ENCODE measurements at regions not wholly inside any gene's neighbourhood (a gene's known extent, or its start where the extent isn't known, plus 50 kb on each side); places are given as distances from the start of the nearest gene placed in this dataset.

- Mint-ChIP-seq H3K27me3 (peaks cover 0 to 4% (median 0%) of the 10 kb centered on the region in 5 donors), H3K4me3 (no peak overlapping the region), H3K36me3 (peaks cover 0 to 12% (median 4%) of the 10 kb centered on the region in 3 donors), H3K27ac (peak overlapping the region in 1 of 10 donors; percentile 17), H3K4me1 (peaks cover 0 to 3% (median 0%) of the 10 kb centered on the region in 4 donors), H3K9me3 (peaks cover 0 to 26% (median 13%) of the 10 kb centered on the region in 9 donors)
- POLR2A ChIA-PET, result no interaction called here
- DNase-seq (no peak), ATAC-seq (no peak)
Observed at GRCh38 chr20:24894488-24894887, 54.6 kb upstream of the CST7 start.

DNA sequence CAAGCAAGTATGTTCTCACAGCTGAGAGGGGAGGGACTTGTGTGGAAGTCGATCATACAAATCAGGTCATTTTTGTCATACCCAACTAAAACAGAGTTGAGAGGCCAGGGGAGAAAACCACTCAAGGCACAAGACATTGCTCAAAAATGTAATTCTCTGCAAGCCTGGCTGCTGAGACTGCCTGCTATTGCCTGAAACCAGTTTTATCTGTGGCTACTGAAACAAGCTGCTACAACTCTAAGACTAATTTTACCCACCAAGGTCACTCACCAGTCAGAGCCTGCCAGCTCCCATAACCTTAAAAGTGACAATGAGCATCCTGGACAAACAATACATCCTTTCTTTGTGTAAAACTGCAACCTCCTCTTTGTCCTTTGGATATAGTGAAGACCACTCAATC lies 54.1 kb upstream of the CST7 start:
- peaks cover 0 to 17% (median 8%) of the 10 kb centered on the region in 3 donors for H3K36me3 Mint-ChIP-seq
- H3K4me3 Mint-ChIP-seq, result no peak overlapping the region
- POLR2A ChIA-PET, result no interaction called here
- H3K27me3 Mint-ChIP-seq, result peaks cover 0 to 4% (median 1%) of the 10 kb centered on the region in 5 donors
- DNase-seq (no peak), ATAC-seq (no peak)
- peaks cover 0 to 3% (median 0%) of the 10 kb centered on the region in 4 donors for H3K4me1 Mint-ChIP-seq
- peaks cover 0 to 30% (median 17%) of the 10 kb centered on the region in 9 donors for H3K9me3 Mint-ChIP-seq
- peak overlapping the region in 1 of 10 donors; percentile 17 for H3K27ac Mint-ChIP-seq

DNA sequence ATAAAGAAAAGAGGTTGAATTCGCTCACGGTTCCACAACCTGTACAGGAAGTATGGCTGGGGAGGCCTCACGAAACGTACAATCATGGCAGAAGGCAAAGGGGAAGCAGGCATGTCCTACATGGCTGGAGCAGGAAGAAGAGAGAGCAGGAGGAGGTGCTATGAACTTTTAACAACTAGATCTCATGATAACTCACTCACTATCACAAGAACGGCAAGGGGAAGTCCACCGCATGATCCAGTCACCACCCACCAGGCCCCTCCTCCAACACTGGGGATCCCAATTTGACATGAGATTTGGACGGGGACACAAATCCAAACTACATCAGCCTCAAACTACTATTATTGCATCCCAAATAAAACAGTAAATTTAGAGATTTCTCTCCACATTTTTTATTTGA lies 53.6 kb upstream of the CST7 start:
- ATAC-seq, result no peak
- Mint-ChIP-seq H3K27ac (no peak overlapping the region), H3K4me3 (no peak overlapping the region), H3K4me1 (peaks cover 0 to 3% (median 0%) of the 10 kb centered on the region in 4 donors), H3K9me3 (peaks cover 0 to 30% (median 22%) of the 10 kb centered on the region in 9 donors), H3K27me3 (peaks cover 0 to 4% (median 1%) of the 10 kb centered on the region in 5 donors), H3K36me3 (peaks cover 0 to 17% (median 9%) of the 10 kb centered on the region in 3 donors)
- DNase-seq, result no peak
- POLR2A ChIA-PET, result no interaction called here

- DNase-seq, result no peak
- Mint-ChIP-seq H3K27ac (no peak overlapping the region), H3K4me1 (peaks cover 0 to 3% (median 0%) of the 10 kb centered on the region in 4 donors), H3K27me3 (peaks cover 0 to 4% (median 1%) of the 10 kb centered on the region in 5 donors), H3K4me3 (no peak overlapping the region), H3K36me3 (peaks cover 0 to 17% (median 9%) of the 10 kb centered on the region in 3 donors), H3K9me3 (peaks cover 0 to 30% (median 23%) of the 10 kb centered on the region in 9 donors)
- POLR2A ChIA-PET, result no interaction called here
- no peak for ATAC-seq
Observed at GRCh38 chr20:24895898-24896658, 53.0 kb upstream of the CST7 start.

DNA sequence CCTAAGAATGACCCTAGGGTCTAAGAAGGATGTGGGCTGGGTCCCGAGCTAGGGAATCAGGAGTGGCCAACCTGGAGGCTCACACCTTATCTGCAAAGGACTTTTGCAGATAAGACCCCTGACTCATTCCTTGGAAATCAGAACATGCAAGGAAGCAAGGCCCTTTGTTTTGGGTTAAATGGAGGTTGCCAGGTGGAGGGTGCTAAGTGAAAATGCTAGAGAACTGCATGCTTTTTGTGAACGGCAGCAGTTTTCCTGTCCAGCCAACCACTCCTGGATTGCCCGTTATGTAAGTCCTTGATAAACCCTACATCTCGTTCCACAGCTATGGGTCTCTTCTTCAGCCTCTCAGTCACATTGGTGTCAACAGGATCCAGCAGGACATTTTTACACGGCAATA lies 52.1 kb upstream of the CST7 start:
- POLR2A ChIA-PET, result no interaction called here

GRCh38 chr20:24897974-24898373 lies 51.1 kb upstream of the CST7 start:
- no peak overlapping the region for H3K27ac Mint-ChIP-seq
- H3K36me3 Mint-ChIP-seq, result peaks cover 0 to 17% (median 9%) of the 10 kb centered on the region in 3 donors
- peaks cover 0 to 4% (median 1%) of the 10 kb centered on the region in 5 donors for H3K27me3 Mint-ChIP-seq
- no peak for ATAC-seq
- POLR2A ChIA-PET, result no interaction called here
- peaks cover 0 to 3% (median 0%) of the 10 kb centered on the region in 4 donors for H3K4me1 Mint-ChIP-seq
- DNase-seq, result no peak
- no peak overlapping the region for H3K4me3 Mint-ChIP-seq
- H3K9me3 Mint-ChIP-seq, result peaks cover 0 to 32% (median 23%) of the 10 kb centered on the region in 9 donors

More for the DNA sequence above, 52.1 kb upstream of the CST7 start:
- ATAC-seq (no peak), DNase-seq (no peak)
- Mint-ChIP-seq H3K27ac (no peak overlapping the region), H3K27me3 (peaks cover 0 to 4% (median 1%) of the 10 kb centered on the region in 5 donors), H3K9me3 (peaks cover 0 to 30% (median 23%) of the 10 kb centered on the region in 9 donors), H3K4me1 (peaks cover 0 to 3% (median 0%) of the 10 kb centered on the region in 4 donors), H3K4me3 (no peak overlapping the region), H3K36me3 (peaks cover 0 to 17% (median 9%) of the 10 kb centered on the region in 3 donors)

- H3K4me1 Mint-ChIP-seq, result peaks cover 0 to 3% (median 0%) of the 10 kb centered on the region in 4 donors
- H3K27ac Mint-ChIP-seq, result no peak overlapping the region
- peaks cover 0 to 35% (median 23%) of the 10 kb centered on the region in 9 donors for H3K9me3 Mint-ChIP-seq
- peaks cover 0 to 17% (median 9%) of the 10 kb centered on the region in 3 donors for H3K36me3 Mint-ChIP-seq
- DNase-seq, result no peak
- H3K27me3 Mint-ChIP-seq, result peaks cover 0 to 8% (median 1%) of the 10 kb centered on the region in 5 donors
- POLR2A ChIA-PET, result no interaction called here
- H3K4me3 Mint-ChIP-seq, result no peak overlapping the region
- no peak for ATAC-seq
Observed at GRCh38 chr20:24899153-24899552, 49.9 kb upstream of the CST7 start.

Data from naive thymus-derived CD8-positive, alpha-beta T cell (primary cell).